GM12878 (cell line): ENCODE measurements at regions not wholly inside any gene's neighbourhood (a gene's known extent, or its start where the extent isn't known, plus 50 kb on each side); places are given as distances from the start of the nearest gene placed in this dataset.

Experiments used
- ATAC-seq: fragments of 200-7000 bp; cut with Tn5 transposase; 3 replicates; pipeline ENCODE4 v1.9.1; 2020; ENCODE audit warnings: mild to moderate bottlenecking, moderate library complexity
- BruUV-seq: library from RNA; stranded (reverse); fragments of 400-500 nt; replicated peaks from 2 replicates; lab custom pipeline; 2021; lab: Mats Ljungman, UMichigan
- CTCF ChIA-PET: fragments of 300-600 bp; sonication (Branson Sonifier 250); formaldehyde crosslinking; extraction: SDS; loops from one replicate; lab custom pipeline; 2021; ENCODE audit warnings: inconsistent platforms; lab: Yijun Ruan, JAX
- POLR2A ChIA-PET: fragments of 350-600 bp; formaldehyde crosslinking; extraction: SDS; loops from one replicate; lab custom pipeline; 2021; ENCODE audit warnings: inconsistent platforms; lab: Charles Lee
- RAD21 ChIA-PET: fragments of 300-600 bp; sonication (Branson Sonifier 250); formaldehyde crosslinking; loops from one replicate; lab custom pipeline; 2023; ENCODE audit warnings: antibody characterized with exemption; ENCODE audit not compliant: unreplicated experiment; lab: Charles Lee
- SMC1A ChIA-PET: fragments of 300-600 bp; sonication (Branson Sonifier 250); formaldehyde crosslinking; loops from one replicate; lab custom pipeline; 2023; ENCODE audit not compliant: unreplicated experiment, uncharacterized antibody; lab: Charles Lee
- DNase-seq: peaks from one replicate; pipeline ENCODE4 v3.0.0-alpha.2; 2011; ENCODE audit warnings: low read depth, low spot score
- FAIRE-seq: peaks from 3 replicates; lab custom pipeline; 2011; peaks lifted over from hg19 to GRCh38; lab: Jason Lieb, UNC
- H2AFZ ChIP-seq: 2 replicates; pipeline ENCODE4 v1.6.0; 2011; ENCODE audit warnings: low read depth, low read length, control low read depth; ENCODE audit not compliant: control insufficient read depth
- H3K27ac ChIP-seq: 2 replicates; pipeline ENCODE4 v1.5.1; 2011; ENCODE audit warnings: control low read depth; ENCODE audit not compliant: control insufficient read depth, insufficient read depth
- H3K27me3 ChIP-seq, 2 experiments: replicated peaks in 1 of 2; 2 replicates each; pipeline versions ENCODE4 v1.6.0 to v1.6.1; 2011; ENCODE audit warnings: low read length in 1 of 2; ENCODE audit not compliant: control insufficient read depth in 2 of 2, insufficient read depth in 2 of 2
- H3K36me3 ChIP-seq, 2 experiments: 2 replicates each; pipeline ENCODE4 v1.5.1; 2011; ENCODE audit warnings: low read length in 1 of 2; ENCODE audit not compliant: control insufficient read depth in 2 of 2, insufficient read depth in 2 of 2
- H3K4me1 ChIP-seq: 2 replicates; pipeline ENCODE4 v1.6.1; 2011; ENCODE audit warnings: mild to moderate bottlenecking, low read length, moderate library complexity, mixed read lengths; ENCODE audit not compliant: control insufficient read depth, insufficient read depth
- H3K4me2 ChIP-seq: 2 replicates; pipeline ENCODE4 v1.6.0; 2011; ENCODE audit warnings: control low read depth; ENCODE audit not compliant: control insufficient read depth, insufficient read depth
- H3K4me3 ChIP-seq: fragments of 200-600 bp; sonication (generic); 2 replicates; pipeline ENCODE4 v1.5.1; 2016
- H3K79me2 ChIP-seq: 2 replicates; pipeline ENCODE4 v1.6.0; 2011; ENCODE audit warnings: low read length; ENCODE audit not compliant: control insufficient read depth, insufficient read depth
- H3K9ac ChIP-seq: 2 replicates; pipeline ENCODE4 v1.8.0; 2011; ENCODE audit warnings: low read length, control low read depth, mixed read lengths; ENCODE audit not compliant: control insufficient read depth, insufficient read depth
- H3K9me3 ChIP-seq: replicated peaks from 3 replicates; pipeline ENCODE4 v1.5.1; 2011; ENCODE audit warnings: mild to moderate bottlenecking, low read length; ENCODE audit not compliant: control insufficient read depth, insufficient read depth
- H4K20me1 ChIP-seq: 2 replicates; pipeline ENCODE4 v1.6.0; 2011; ENCODE audit not compliant: control insufficient read depth, insufficient read depth
- BACH1 ChIP-seq: fragments of 450-650 bp; IDR thresholded peaks from 2 replicates; pipeline ENCODE4 v1.6.1; 2017; ENCODE audit warnings: mild to moderate bottlenecking, borderline replicate concordance
- BCL3 ChIP-seq: IDR thresholded peaks from 2 replicates; pipeline ENCODE4 v1.6.1; 2011; ENCODE audit warnings: borderline replicate concordance, low read depth, mild to moderate bottlenecking, moderate library complexity, low read length; ENCODE audit not compliant: insufficient read depth, poor library complexity, severe bottlenecking
- CREB1 ChIP-seq: IDR thresholded peaks from 2 replicates; pipeline ENCODE4 v1.6.1; 2012; ENCODE audit warnings: low read depth, mild to moderate bottlenecking, inconsistent platforms
- EP300 ChIP-seq, 2 experiments: fragments of 150-350 bp in 1 of 2; IDR thresholded peaks; 2 replicates each; pipeline ENCODE4 v1.6.1; 2011 to 2012; ENCODE audit warnings: low read depth in 2 of 2, low read length in 2 of 2, borderline replicate concordance in 1 of 2, improper control_type of control experiment in 1 of 2, inconsistent platforms in 1 of 2; ENCODE audit not compliant: control insufficient read depth in 1 of 2
- HDAC6 ChIP-seq: fragments of 200-600 bp; sonication (generic); IDR thresholded peaks from one replicate; pipeline ENCODE4 v1.8.0; 2017; ENCODE audit warnings: antibody characterized with exemption; ENCODE audit not compliant: unreplicated experiment
- IKZF1 ChIP-seq: fragments of 450-650 bp; conservative IDR thresholded peaks from 2 replicates; pipeline ENCODE4 v1.6.1; 2017; ENCODE audit warnings: antibody characterized with exemption, mild to moderate bottlenecking
- MEF2B ChIP-seq: fragments of 450-650 bp; IDR thresholded peaks from 2 replicates; pipeline ENCODE4 v1.6.1; 2018; ENCODE audit warnings: mild to moderate bottlenecking, moderate library complexity; ENCODE audit not compliant: partially characterized antibody, poor library complexity, severe bottlenecking
- in situ Hi-C: fragments of 300-500 bp; cut with MboI; formaldehyde crosslinking; loops from 9 replicates; pipeline ENCODE4 v1.14.3; 2018; ENCODE audit warnings: mixed read lengths
- intact Hi-C: fragments of 100-400 bp; cut with micrococcal nuclease; formaldehyde crosslinking; loops from one replicate; pipeline ENCODE4 v1.14.2; 2022; ENCODE audit not compliant: unreplicated experiment
- TF ChIP-seq, protein P1 (sequence below): fragments of 450-650 bp; formaldehyde crosslinking; IDR thresholded peaks from 2 replicates; pipeline ENCODE4 v1.4.0; 2020; ENCODE audit warnings: mild to moderate bottlenecking, moderate library complexity
- TF ChIP-seq, protein P2 (sequence below): IDR thresholded peaks from 2 replicates; pipeline ENCODE4 v1.6.1; 2012; ENCODE audit warnings: mild to moderate bottlenecking, low read depth, low read length

DNA sequence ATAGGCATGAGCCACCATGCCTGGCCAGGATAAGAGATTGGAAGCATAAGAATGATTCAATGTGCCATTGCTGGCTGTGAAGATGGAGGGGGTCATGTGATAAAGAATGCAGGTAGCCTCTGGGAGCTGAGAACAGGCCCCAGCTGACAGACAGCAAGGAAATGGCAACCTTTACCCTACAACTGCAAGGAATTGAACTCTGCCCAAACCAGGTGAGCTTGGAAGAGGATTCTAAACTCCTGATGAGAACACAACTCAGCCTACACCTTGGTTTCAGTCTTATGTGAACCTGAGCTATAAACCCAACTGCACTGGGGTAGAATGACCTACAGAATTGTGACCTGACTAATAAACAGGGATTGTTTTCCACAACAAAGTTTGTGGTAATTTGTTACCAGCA, 82.0 kb upstream of the AKIRIN2 start:
- Histone ChIP-seq H3K4me3 (no peak overlapping the region), H3K27ac (no peak overlapping the region), H3K27me3 (no peaks in the 10 kb centered on the region), H3K9me3 (no peaks in the 10 kb centered on the region), H3K4me2 (no peak overlapping the region), H4K20me1 (no peaks in the 10 kb centered on the region), H2AFZ (no peak overlapping the region), H3K79me2 (no peaks in the 10 kb centered on the region), H3K4me1 (no peaks in the 10 kb centered on the region), H3K9ac (no peak overlapping the region), H3K36me3 (no peaks in the 10 kb centered on the region)
- ChIA-PET SMC1A (interaction anchor here (0.8 to 4.1 kb wide), 9 partner anchors 11 to 708 kb away, joined by 3 to 16 read pairs (median 3); no protein-coding TSS in a partner anchor), CTCF (interaction anchor here (1.1 kb wide), 1 partner anchor 10 kb away, joined by 4 read pairs; no protein-coding TSS in a partner anchor), RAD21 (no interaction called here), POLR2A (no interaction called here)
- in situ Hi-C loops = no loop called here
- no peak for DNase-seq
- no peak for FAIRE-seq
- ATAC-seq = no peak
- TF ChIP-seq CREB1 = no peak
- no peak for TF ChIP-seq BCL3
- TF ChIP-seq BACH1 = no peak
- TF ChIP-seq, protein P1, sequence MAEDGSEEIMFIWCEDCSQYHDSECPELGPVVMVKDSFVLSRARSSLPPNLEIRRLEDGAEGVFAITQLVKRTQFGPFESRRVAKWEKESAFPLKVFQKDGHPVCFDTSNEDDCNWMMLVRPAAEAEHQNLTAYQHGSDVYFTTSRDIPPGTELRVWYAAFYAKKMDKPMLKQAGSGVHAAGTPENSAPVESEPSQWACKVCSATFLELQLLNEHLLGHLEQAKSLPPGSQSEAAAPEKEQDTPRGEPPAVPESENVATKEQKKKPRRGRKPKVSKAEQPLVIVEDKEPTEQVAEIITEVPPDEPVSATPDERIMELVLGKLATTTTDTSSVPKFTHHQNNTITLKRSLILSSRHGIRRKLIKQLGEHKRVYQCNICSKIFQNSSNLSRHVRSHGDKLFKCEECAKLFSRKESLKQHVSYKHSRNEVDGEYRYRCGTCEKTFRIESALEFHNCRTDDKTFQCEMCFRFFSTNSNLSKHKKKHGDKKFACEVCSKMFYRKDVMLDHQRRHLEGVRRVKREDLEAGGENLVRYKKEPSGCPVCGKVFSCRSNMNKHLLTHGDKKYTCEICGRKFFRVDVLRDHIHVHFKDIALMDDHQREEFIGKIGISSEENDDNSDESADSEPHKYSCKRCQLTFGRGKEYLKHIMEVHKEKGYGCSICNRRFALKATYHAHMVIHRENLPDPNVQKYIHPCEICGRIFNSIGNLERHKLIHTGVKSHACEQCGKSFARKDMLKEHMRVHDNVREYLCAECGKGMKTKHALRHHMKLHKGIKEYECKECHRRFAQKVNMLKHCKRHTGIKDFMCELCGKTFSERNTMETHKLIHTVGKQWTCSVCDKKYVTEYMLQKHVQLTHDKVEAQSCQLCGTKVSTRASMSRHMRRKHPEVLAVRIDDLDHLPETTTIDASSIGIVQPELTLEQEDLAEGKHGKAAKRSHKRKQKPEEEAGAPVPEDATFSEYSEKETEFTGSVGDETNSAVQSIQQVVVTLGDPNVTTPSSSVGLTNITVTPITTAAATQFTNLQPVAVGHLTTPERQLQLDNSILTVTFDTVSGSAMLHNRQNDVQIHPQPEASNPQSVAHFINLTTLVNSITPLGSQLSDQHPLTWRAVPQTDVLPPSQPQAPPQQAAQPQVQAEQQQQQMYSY (CRISPR knock-in tag) = no peak
- TF ChIP-seq HDAC6 = no peak
- TF ChIP-seq EP300 (IDR thresholded peaks at IDR 0.05; ENCODE audit: borderline replicate concordance in 1 of 2, control insufficient read depth in 1 of 2, low read depth in 2 of 2, low read length in 2 of 2) = no peak
- no peak for TF ChIP-seq IKZF1
- TF ChIP-seq, protein P2, sequence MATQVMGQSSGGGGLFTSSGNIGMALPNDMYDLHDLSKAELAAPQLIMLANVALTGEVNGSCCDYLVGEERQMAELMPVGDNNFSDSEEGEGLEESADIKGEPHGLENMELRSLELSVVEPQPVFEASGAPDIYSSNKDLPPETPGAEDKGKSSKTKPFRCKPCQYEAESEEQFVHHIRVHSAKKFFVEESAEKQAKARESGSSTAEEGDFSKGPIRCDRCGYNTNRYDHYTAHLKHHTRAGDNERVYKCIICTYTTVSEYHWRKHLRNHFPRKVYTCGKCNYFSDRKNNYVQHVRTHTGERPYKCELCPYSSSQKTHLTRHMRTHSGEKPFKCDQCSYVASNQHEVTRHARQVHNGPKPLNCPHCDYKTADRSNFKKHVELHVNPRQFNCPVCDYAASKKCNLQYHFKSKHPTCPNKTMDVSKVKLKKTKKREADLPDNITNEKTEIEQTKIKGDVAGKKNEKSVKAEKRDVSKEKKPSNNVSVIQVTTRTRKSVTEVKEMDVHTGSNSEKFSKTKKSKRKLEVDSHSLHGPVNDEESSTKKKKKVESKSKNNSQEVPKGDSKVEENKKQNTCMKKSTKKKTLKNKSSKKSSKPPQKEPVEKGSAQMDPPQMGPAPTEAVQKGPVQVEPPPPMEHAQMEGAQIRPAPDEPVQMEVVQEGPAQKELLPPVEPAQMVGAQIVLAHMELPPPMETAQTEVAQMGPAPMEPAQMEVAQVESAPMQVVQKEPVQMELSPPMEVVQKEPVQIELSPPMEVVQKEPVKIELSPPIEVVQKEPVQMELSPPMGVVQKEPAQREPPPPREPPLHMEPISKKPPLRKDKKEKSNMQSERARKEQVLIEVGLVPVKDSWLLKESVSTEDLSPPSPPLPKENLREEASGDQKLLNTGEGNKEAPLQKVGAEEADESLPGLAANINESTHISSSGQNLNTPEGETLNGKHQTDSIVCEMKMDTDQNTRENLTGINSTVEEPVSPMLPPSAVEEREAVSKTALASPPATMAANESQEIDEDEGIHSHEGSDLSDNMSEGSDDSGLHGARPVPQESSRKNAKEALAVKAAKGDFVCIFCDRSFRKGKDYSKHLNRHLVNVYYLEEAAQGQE = no peak
- TF ChIP-seq MEF2B = no peak
- no TSS peak for BruUV-seq
- intact Hi-C loops = no loop called here
